ENCODE measurements at regions not wholly inside any gene's neighbourhood (a gene's known extent, or its start where the extent isn't known, plus 50 kb on each side); places are given as distances from the start of the nearest gene placed in this dataset.

DNA sequence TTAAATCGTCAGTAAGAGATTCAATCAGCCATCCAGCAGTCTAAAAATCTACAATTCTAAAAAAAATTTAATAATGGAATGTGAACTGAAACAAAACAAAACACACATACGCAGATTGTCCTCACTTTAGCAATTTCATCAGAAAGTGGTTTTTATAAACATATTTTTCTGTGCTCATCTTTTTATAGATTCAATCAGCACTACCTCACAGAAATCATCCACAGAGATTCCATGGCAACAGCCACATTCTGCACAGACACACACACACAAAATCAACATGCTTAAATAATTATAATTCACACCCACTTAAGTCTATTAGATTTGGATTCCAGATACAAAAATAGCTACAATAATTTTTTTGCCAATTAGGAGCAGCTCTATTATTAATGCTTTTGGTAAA, 149.0 kb upstream of the KCNIP4 start:
- no peak for DNase-seq

GRCh38 chr4:22094217-22094616, 145.6 kb upstream of the KCNIP4 start:
- no peak for DNase-seq

- no peak for DNase-seq
These were observed 144.6 kb upstream of the KCNIP4 start for GRCh38 chr4:22093126-22093525.

DNA sequence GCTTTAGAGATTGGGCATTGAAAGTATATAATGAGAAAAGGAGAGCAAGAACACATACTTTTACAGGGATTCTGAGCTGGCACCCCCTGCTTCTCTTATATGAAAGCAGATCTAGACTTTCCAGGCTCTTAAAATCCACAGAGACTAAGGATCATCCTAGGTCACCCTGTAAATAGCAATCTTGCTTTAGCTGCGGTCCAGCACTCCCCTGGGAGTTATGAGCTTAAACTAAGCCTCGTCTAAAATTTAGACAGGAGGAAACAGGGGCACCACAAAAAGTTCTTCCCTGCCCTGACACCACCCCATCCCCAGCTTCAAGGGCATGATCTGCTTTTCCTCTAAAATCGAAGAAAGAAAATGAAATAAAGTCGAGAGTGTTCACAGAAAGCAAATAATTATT, 143.3 kb upstream of the KCNIP4 start:
- DNase-seq = no peak

GRCh38 chr4:22091352-22091717, 142.8 kb upstream of the KCNIP4 start:
- no peak for DNase-seq

GRCh38 chr4:22090661-22091351, 142.2 kb upstream of the KCNIP4 start:
- no peak for DNase-seq

GRCh38 chr4:22077571-22077970, 129.0 kb upstream of the KCNIP4 start:
- no peak for DNase-seq

GRCh38 chr4:22072726-22073125, 124.2 kb upstream of the KCNIP4 start:
- DNase-seq = no peak

GRCh38 chr4:22072240-22072639, 123.7 kb upstream of the KCNIP4 start:
- DNase-seq = no peak

DNA sequence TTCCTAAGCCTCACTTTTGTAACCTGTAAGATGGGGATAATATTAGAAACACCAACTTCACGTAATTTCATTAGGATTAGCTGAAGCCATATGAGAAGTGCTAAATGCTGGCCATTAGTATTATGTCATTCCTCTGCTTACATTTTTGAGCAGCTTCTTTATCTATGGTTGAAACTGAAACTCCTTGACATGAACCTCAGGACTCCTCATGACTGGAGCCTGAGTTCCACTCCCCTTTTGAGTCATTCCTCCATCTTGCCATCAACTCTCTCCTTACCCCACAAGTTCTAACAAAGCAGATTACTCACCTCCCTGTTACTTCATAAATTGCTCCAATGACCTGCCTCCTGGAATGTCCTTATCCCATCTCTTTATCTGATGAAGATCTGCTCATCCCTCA, 123.2 kb upstream of the KCNIP4 start:
- DNase-seq = no peak

DNA sequence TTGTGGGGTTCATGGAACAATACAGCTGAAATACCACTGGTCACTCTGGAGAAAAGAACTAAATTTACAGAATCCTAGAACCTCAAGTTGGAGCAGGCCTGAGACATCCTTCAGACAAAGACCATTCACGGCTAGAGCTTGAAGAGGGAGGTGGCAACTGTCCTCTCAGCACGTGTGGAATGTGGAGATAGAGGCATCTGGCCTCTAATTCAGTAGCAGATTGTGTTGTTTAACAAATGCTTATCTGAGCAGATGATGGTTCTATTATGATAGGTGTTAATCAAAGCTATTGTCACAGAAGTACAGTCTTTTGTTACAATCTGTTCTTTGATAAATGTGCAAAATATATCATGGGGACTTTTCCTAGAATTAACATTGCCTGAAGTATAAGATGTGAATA, 121.7 kb upstream of the KCNIP4 start:
- no peak for DNase-seq

DNA sequence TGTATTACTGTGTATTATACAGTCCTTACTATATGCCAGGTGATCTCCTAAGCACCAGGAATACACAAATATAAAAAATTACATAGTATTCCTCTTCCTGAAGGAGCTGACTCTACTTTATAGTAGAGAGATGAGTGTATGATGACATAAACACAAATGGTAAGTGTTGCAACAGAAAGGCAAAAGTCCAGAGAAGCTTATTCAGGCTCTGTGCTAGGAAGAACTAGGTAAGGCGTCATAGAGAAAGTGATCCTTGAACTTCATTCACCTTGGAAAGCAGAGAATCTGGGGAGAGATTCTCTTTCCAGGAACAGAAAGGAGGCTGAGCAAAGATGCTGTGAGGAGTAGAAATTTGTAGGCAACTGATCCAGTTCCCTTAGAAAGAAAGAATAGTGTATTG, 115.0 kb upstream of the KCNIP4 start:
- DNase-seq = no peak

GRCh38 chr4:22062676-22063075, 114.1 kb upstream of the KCNIP4 start:
- DNase-seq = no peak

DNA sequence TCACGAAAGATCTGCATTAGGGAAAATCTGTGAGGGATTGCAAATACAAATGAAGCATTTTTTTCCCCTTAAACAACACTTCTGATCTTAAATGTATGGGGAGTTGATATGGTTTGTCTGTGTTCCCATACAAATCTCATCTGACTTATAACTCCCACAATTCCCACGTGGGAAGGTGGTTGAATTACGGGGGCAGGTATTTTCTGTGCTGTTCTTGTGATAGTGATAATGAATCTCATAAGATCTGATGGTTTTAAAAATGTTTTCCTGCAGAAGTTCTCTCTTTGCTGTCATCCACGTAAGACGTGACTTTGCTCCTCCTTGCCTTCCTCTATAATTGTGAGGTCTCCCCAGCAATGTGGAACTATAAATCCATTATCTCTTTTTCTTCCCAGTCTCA, 107.4 kb upstream of the KCNIP4 start:
- DNase-seq = no peak

- no peak for DNase-seq
These were observed 103.5 kb upstream of the KCNIP4 start for GRCh38 chr4:22052076-22052475.

GRCh38 chr4:22048323-22048722, 99.8 kb upstream of the KCNIP4 start:
- no peak for DNase-seq

GRCh38 chr4:22047793-22048192, 99.2 kb upstream of the KCNIP4 start:
- DNase-seq = no peak

- no peak for DNase-seq
These were observed 96.6 kb upstream of the KCNIP4 start for GRCh38 chr4:22045051-22045630.

DNA sequence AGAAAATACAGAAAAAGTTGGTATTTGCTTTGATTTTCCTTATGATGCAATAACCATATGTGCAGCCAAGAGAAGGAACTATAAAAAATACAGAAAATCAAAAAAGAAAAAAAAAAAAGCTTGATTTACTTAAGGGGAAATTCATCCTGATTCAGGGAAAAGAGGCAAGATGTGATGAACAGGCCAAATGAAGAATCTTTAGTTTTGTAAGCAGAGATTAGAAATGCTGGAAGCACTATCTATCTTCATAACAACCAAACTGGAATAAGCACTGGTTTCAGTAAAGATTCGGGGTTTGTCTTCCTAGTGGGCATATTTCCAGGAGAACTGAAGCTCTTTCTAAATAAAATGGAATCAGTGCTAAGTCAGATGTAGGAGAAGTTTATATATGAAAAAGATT, 82.9 kb upstream of the KCNIP4 start:
- DNase-seq = no peak

- no peak for DNase-seq
These were observed 82.3 kb upstream of the KCNIP4 start for GRCh38 chr4:22030881-22031280.

DNA sequence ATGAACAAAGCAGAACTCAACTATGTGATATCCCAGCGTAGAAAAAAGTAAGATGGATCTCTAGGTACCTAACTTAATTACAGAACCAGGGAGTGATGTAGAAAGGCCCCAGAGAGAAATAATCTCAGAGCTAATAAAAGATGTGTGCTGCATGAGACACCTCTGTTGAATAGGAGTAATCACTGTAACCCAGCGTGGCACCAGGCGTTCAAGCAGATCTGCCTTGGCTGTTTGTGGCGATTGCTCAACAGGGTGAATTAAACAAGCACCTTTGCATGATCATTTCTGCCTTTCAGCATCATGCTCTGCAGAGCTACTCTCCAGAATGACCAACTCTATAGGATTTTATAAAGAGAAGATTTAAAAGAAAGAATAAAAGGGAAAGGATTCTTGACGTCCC, 81.7 kb upstream of the KCNIP4 start:
- peak; percentile 55 to 82 for DNase-seq

DNA sequence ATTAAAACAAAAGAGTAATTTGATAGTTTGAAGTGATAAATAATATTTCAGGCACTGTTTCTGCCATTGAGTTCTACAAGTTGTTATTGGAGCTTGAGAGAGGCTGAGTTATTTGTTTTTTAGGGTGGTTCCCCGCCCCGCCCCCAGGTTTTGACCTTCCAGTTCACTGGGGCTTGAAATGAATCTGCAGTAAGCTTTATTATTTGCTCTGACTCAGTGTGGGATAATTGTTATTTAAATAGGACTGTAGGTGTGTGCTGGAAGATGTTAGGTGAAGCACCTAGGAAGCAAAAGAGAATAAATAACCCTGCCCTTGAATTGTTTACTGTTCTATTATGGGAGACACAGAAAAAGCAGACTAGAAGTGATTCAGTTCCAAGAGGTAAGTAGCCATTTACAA, 81.2 kb upstream of the KCNIP4 start:
- peak; percentile 73 to 96 for DNase-seq

DNA sequence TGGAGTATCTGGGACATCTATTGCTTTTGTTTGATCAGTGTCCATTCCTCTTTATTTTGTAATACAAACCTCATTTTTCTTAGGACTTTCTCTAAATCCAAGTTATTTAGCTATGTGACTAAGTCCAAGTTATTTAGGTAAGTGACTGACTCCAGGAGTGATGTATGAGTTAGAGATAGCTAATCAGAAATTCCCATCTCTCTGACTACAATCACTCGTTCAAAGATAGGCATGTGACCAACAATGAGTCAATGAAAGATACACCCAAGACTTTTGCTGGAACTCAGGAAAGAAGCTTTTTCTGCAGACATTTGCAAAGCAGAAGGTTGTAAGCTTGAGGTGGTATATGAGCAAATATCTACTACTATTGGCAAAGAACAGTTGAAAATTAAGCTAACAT, 72.5 kb upstream of the KCNIP4 start:
- DNase-seq = no peak

GRCh38 chr4:22020129-22020528, 71.6 kb upstream of the KCNIP4 start:
- no peak for DNase-seq

DNA sequence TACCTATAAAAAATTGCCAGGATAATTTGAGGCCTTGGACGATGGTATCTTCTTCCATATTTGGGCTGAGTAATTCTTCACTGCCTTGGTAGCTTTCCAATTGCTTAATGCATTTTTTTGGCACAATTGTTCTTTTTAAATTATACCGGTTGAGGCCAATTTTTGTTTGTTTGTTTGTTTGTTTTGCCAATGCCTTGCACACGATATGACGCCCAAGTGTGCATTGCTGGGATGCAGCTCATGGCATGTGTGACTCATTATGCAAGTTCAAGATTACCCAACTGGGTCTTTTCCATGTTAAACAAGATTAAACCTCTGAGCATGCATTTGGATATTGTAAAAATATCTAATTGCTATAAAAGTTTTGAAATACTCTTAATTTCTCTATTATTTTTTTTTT, 71.1 kb upstream of the KCNIP4 start:
- no peak for DNase-seq
